Mammary epithelial cell (primary cell): ENCODE measurements at regions not wholly inside any gene's neighbourhood (a gene's known extent, or its start where the extent isn't known, plus 50 kb on each side); places are given as distances from the start of the nearest gene placed in this dataset.

ENCODE experiments used
- CTCF ChIP-seq, 2 donors: IDR thresholded peaks in 1 of 2; conservative IDR thresholded peaks in 1 of 2; 2 replicates each; pipeline ENCODE4 v1.5.1; 2011 to 2012; ENCODE audit warnings: inconsistent platforms in 2 of 2, low read length in 2 of 2, mild to moderate bottlenecking in 2 of 2, control low read depth in 1 of 2, low read depth in 1 of 2; ENCODE audit not compliant: insufficient read depth in 1 of 2; ENCODE audit errors: extremely low read depth in 1 of 2
- EZH2 ChIP-seq: IDR thresholded peaks from 2 replicates; pipeline ENCODE4 v1.6.1; 2012; ENCODE audit warnings: low read length, inconsistent platforms, borderline replicate concordance

GRCh38 chr2:19762142-19762541, 139.6 kb downstream of the TTC32 start:
- TF ChIP-seq EZH2 = no peak
- TF ChIP-seq CTCF (conservative IDR thresholded peaks at IDR 0.05 in 1 of 2, IDR thresholded peaks at IDR 0.05 in 1 of 2; ENCODE audit: extremely low read depth in 1 of 2, insufficient read depth in 1 of 2, low read depth in 1 of 2, low read length in 2 of 2) = no peak
